ENCODE measurements at regions not wholly inside any gene's neighbourhood (a gene's known extent, or its start where the extent isn't known, plus 50 kb on each side); places are given as distances from the start of the nearest gene placed in this dataset.

GRCh38 chr2:74735009-74735408 is 81.0 kb downstream of the SEMA4F start:
- no peak for DNase-seq (ENCODE audit: low spot score)
- FAIRE-seq: no peak

GRCh38 chr2:74735564-74735963 is 81.5 kb downstream of the SEMA4F start:
- DNase-seq (ENCODE audit: low spot score): no peak
- FAIRE-seq: no peak

DNA sequence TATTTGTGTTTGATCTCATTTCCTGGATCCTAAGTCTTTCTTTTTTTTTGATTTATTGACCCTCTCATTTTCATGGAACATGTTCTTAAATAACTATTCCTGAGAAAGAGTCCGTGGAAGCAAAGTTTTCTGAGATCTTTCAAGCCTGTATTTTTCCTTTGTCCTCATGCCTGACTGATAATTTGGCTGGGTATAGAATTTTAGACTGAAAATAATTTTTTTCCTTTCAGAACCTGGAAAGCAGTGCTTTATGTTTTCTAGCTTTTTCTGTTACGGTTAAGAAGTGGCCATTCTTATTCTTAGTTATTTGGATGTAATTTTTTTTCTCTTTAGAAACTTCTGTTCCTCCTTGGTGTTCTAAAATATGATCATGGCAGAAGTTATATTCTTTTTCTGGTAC is 82.5 kb downstream of the SEMA4F start:
- DNase-seq (ENCODE audit: low spot score): no peak
- no peak for FAIRE-seq

- no peak for FAIRE-seq
- no peak for DNase-seq (ENCODE audit: low spot score)
These were observed 84.5 kb downstream of the SEMA4F start for GRCh38 chr2:74738586-74738985.

DNA sequence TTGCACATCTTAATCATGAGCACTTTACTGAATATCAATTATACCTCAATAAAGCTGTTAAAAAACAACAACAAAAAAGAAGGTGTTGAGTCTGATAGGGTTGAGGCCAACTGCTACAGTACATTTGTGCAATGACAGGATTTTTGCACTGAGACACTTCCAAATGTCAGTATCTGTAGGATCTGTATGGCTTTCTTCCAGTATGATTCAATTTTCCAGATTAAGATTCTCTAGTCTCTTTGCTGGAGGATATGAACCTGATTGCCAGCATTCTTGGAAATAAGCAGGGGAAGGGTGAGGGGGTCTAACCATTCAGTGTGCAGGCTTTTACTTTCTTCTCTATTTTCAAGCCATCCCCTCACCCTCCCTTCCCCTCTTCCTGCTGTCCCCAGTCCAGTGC is 85.1 kb downstream of the SEMA4F start:
- no peak for DNase-seq (ENCODE audit: low spot score)
- FAIRE-seq: no peak

- no peak for FAIRE-seq
- no peak for DNase-seq (ENCODE audit: low spot score)
These were observed 85.7 kb downstream of the SEMA4F start for GRCh38 chr2:74739733-74740241.

DNA sequence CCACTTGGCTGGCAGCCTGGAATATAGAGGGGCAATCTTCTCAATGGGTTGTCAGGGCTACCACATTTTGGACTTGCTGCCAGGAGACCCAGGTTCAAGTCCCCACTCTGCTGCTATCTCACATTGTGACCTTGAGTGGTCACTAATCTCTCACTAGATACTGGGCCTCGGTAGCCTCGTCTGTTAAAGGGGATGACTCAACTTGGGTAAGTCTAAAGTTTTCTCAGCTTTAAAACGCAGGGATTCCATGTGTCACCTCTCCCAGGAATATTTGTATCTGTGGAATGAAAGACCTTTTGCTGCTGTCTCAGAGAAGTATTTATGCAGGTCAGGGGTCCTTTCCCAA is 86.3 kb downstream of the SEMA4F start:
- FAIRE-seq: no peak
- no peak for DNase-seq (ENCODE audit: low spot score)

DNA sequence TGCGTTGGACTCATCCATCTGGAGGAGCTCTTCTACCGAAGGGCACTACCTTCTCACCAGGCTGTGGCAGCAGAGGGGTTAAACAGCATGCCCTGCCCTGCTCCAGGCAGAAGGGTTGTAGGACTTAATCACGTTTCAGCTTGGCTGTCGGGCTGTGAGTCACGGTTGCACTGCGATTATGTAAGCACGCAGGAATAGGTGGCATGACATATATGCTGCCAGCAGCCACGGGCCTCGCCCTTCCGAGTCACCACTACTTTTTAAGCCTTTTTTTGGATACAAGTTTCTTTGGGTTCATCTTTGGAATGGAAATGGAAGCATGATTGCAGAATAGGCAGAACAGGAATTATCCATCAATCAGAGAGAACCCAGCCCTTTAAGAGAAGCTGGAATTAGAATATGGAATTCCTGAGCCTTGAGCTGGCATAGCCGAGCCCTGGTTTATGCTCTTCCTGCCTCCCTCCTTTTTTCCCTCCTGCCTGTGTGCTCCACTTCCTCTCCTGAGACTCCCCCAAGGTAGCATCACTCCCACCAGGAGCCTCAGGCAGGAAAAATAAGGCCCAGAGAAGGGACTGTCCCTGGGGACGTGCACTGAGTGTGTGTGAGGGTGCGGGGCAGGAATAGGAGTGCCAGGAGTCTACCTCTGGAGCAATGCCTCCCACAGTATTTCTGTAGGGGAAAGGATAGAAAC is 86.8 kb downstream of the SEMA4F start:
- peak; percentile 87 for FAIRE-seq

DNA sequence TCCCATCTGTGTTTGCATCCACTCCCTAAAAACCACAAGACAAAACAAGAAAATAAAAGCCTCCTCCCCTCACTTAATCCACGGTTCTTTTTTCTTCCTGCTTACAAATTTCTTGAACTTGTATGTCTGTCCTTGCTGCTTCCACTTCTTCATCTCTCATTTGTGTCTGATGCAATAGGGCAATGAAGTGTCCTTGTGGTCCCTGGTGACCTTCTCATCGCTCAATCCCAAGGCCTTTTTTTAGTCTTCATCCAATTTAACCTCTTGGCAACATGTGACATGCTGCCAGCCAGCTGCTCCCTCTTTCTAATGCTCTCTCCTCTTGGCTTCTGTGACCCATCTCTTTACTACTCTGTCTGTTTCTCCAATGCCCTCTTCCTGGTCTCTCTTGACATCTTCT is 87.6 kb downstream of the SEMA4F start:
- DNase-seq (ENCODE audit: low spot score): no peak

More for the DNA sequence above, 86.8 kb downstream of the SEMA4F start:
- DNase-seq (ENCODE audit: low spot score): peak; percentile 95

DNA sequence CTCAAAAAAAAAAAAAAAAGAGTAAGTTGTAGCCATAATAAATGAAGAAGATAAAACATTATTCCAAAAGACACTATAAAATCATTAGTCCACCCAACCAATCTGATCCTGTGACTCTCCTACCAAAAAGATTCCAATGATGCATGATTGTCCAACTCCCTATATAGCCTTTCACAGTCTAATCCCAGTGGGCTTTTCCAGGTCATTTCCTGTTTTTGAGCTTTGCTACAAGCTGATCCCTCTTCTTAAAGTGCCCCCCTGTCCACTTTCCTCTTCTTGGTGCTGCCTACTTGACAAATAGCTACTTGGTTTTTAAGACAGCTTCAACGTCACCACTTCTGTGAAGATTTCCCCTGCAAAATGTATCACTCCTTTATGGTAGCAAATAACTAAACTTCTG is 88.4 kb downstream of the SEMA4F start:
- DNase-seq (ENCODE audit: low spot score) (no peak), FAIRE-seq (no peak)

More for the DNA sequence above, 87.6 kb downstream of the SEMA4F start:
- no peak for FAIRE-seq

DNA sequence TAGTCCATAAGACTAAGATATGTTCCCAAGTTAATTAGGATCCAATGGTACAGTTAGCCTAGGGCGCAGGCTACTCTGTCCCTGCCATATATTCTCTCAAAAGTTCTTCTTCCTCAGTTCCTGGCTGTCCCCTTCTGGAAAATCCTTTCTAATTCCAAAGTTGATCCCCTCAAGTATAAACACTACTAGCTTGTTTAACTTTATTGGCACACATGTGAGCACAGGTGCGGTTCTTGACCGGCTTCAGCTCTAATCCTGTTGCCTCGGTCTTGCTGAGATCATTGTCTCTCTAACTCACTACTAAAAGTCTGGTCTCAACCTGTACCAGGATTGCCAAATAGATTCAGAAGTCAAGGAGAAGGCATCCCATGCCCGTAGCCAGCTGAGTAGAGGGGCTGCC is 89.0 kb downstream of the SEMA4F start:
- FAIRE-seq: no peak
- DNase-seq (ENCODE audit: low spot score): no peak

GRCh38 chr2:74743778-74744177 is 89.7 kb downstream of the SEMA4F start:
- DNase-seq (ENCODE audit: low spot score): no peak
- FAIRE-seq: no peak

GRCh38 chr2:74744731-74745515 is 89.0 kb upstream of the HK2 start:
- FAIRE-seq (no peak), DNase-seq (ENCODE audit: low spot score) (no peak)

- FAIRE-seq (no peak), DNase-seq (ENCODE audit: low spot score) (no peak)
These were observed 88.2 kb upstream of the HK2 start for GRCh38 chr2:74745766-74746165.

DNA sequence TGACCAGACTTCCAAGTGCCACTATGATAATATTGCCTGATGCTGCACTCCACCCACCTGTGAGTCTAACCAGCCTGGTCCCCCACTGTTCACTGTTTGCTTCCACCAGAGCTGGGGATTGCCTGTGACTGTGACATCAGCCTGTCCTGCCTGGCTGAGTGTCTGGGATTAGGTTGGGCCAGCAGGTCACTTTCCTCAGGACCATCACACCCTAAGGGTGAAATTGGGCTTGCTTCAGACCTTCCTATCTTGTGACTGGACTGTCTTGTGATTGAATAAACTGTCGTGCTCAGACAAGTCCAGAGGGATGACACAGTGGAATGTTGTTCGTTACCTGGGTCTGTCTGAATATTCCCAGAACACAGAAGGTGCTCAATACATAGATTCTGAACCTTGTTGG is 87.4 kb upstream of the HK2 start:
- FAIRE-seq (no peak), DNase-seq (ENCODE audit: low spot score) (no peak)

GRCh38 chr2:74747411-74748080 is 86.4 kb upstream of the HK2 start:
- no peak for DNase-seq (ENCODE audit: low spot score)
- no peak for FAIRE-seq

- DNase-seq (ENCODE audit: low spot score) (no peak), FAIRE-seq (no peak)
These were observed 85.3 kb upstream of the HK2 start for GRCh38 chr2:74748665-74749064.

- DNase-seq (ENCODE audit: low spot score) (no peak), FAIRE-seq (no peak)
These were observed 84.5 kb upstream of the HK2 start for GRCh38 chr2:74749432-74749831.

GRCh38 chr2:74751981-74752851 is 81.7 kb upstream of the HK2 start:
- no peak for FAIRE-seq
- DNase-seq (ENCODE audit: low spot score): no peak

GRCh38 chr2:74755386-74755785 is 78.5 kb upstream of the HK2 start:
- DNase-seq (ENCODE audit: low spot score): peak; percentile 42
- peak; percentile 49 for FAIRE-seq

GRCh38 chr2:74756356-74756890 is 77.5 kb upstream of the HK2 start:
- FAIRE-seq: no peak

More at GRCh38 chr2:74756356-74756890, 77.5 kb upstream of the HK2 start:
- no peak for DNase-seq (ENCODE audit: low spot score)

Measured in RCC 7860 (cell line).